H1 (cell line): ENCODE measurements at regions not wholly inside any gene's neighbourhood (a gene's known extent, or its start where the extent isn't known, plus 50 kb on each side); places are given as distances from the start of the nearest gene placed in this dataset.

Source experiments
- CTCF ChIA-PET: fragments of 300-600 bp; sonication (Branson Sonifier 250); formaldehyde crosslinking; loops from one replicate; lab custom pipeline; 2021; ENCODE audit not compliant: partially characterized antibody; lab: Charles Lee
- POLR2A ChIA-PET: fragments of 300-600 bp; sonication (Branson Sonifier 250); formaldehyde crosslinking; loops from one replicate; lab custom pipeline; 2021; ENCODE audit warnings: inconsistent platforms; ENCODE audit not compliant: partially characterized antibody; lab: Charles Lee
- DNase-seq, 2 experiments: peaks; one replicate each; pipeline versions ENCODE4 v3.0.0 to v3.0.0-alpha.2; 2010 to 2022; ENCODE audit warnings: low spot score in 2 of 2, low read depth in 1 of 2, mixed read lengths in 1 of 2
- FAIRE-seq: peaks from 2 replicates; lab custom pipeline; 2011; peaks lifted over from hg19 to GRCh38; lab: Jason Lieb, UNC
- H2AFZ ChIP-seq: 2 replicates; pipeline ENCODE4 v1.8.1; 2012; ENCODE audit warnings: low read length, inconsistent platforms
- H2AK5ac ChIP-seq: 2 replicates; pipeline ENCODE4 v1.6.1; 2013; ENCODE audit warnings: low read depth, low read length
- H2BK120ac ChIP-seq: replicated peaks from 2 replicates; pipeline ENCODE3; 2013; ENCODE audit warnings: low read depth, low read length, inconsistent platforms
- H2BK12ac ChIP-seq: 2 replicates; pipeline ENCODE4 v1.6.1; 2013; ENCODE audit warnings: low read depth, low read length
- H2BK15ac ChIP-seq: 2 replicates; pipeline ENCODE4 v1.6.1; 2013; ENCODE audit warnings: low read length
- H2BK20ac ChIP-seq: 2 replicates; pipeline ENCODE4 v1.6.1; 2013; ENCODE audit warnings: low read length
- H2BK5ac ChIP-seq: 2 replicates; pipeline ENCODE4 v1.6.1; 2013; ENCODE audit warnings: low read depth, low read length
- H3K14ac ChIP-seq: 2 replicates; pipeline ENCODE4 v1.6.1; 2013; ENCODE audit warnings: inconsistent platforms; ENCODE audit not compliant: insufficient read length
- H3K18ac ChIP-seq: 2 replicates; pipeline ENCODE4 v1.6.1; 2013; ENCODE audit warnings: low read length; ENCODE audit errors: extremely low read depth
- H3K23ac ChIP-seq: 2 replicates; pipeline ENCODE4 v1.6.1; 2013; ENCODE audit warnings: inconsistent platforms; ENCODE audit not compliant: insufficient read length
- H3K23me2 ChIP-seq: 2 replicates; pipeline ENCODE4 v1.6.1; 2013; ENCODE audit warnings: low read depth, low read length
- H3K27ac ChIP-seq: 2 replicates; pipeline ENCODE4 v1.6.1; 2011; ENCODE audit warnings: low read depth, low read length, inconsistent platforms
- H3K27me3 ChIP-seq, 4 experiments: replicated peaks in 1 of 4; 1 replicate in 1 of 4; 2 replicates in 3 of 4; pipeline versions ENCODE4 v1.6.1 to v1.8.1; 2011 to 2013; ENCODE audit warnings: low read length in 3 of 4, mild to moderate bottlenecking in 3 of 4, inconsistent platforms in 2 of 4, mixed read lengths in 2 of 4, moderate library complexity in 1 of 4; ENCODE audit not compliant: control insufficient read depth in 3 of 4, insufficient read depth in 3 of 4; ENCODE audit errors: extremely low read depth in 1 of 4
- H3K36me3 ChIP-seq, 4 experiments: 2 replicates each; pipeline versions ENCODE4 v1.6.1 to v1.8.1; 2011 to 2013; ENCODE audit warnings: mild to moderate bottlenecking in 4 of 4, low read length in 3 of 4, moderate library complexity in 2 of 4, control low read depth in 1 of 4, inconsistent platforms in 1 of 4; ENCODE audit not compliant: insufficient read depth in 4 of 4, control insufficient read depth in 2 of 4
- H3K4ac ChIP-seq: replicated peaks from 2 replicates; pipeline ENCODE3; 2013; ENCODE audit warnings: low read length, low read depth, mixed read lengths, inconsistent platforms; ENCODE audit not compliant: insufficient read length
- H3K4me1 ChIP-seq, 4 experiments: replicated peaks in 1 of 4; 1 replicate in 1 of 4; 2 replicates in 3 of 4; pipeline versions ENCODE4 v1.6.1 to v1.8.1; 2011 to 2013; ENCODE audit warnings: low read length in 3 of 4, inconsistent platforms in 2 of 4, mixed read lengths in 1 of 4; ENCODE audit not compliant: insufficient read depth in 4 of 4, control insufficient read depth in 3 of 4
- H3K4me2 ChIP-seq, 2 experiments: 2 replicates each; pipeline versions ENCODE4 v1.6.1 to v1.8.1; 2011 to 2013; ENCODE audit warnings: low read depth in 2 of 2, low read length in 2 of 2, control low read depth in 1 of 2, inconsistent platforms in 1 of 2, mild to moderate bottlenecking in 1 of 2; ENCODE audit not compliant: insufficient read depth in 1 of 2
- H3K4me3 ChIP-seq, 4 experiments: fragments of 200-600, 300-600 bp in 1 of 4; sonication (generic), shearing (Covaris generic), sonication (Bioruptor Twin) in 1 of 4; 2 replicates each; pipeline versions ENCODE4 v1.5.1 to v1.8.1; 2011 to 2016; ENCODE audit warnings: low read length in 4 of 4, low read depth in 3 of 4, control low read depth in 2 of 4, inconsistent platforms in 2 of 4, mild to moderate bottlenecking in 2 of 4, mixed read lengths in 1 of 4, moderate library complexity in 1 of 4; ENCODE audit not compliant: insufficient read depth in 2 of 4; ENCODE audit errors: extremely low read depth in 1 of 4
- H3K56ac ChIP-seq: replicated peaks from 2 replicates; pipeline ENCODE3; 2013; ENCODE audit warnings: low read depth, mild to moderate bottlenecking, mixed read lengths, low read length, inconsistent platforms; ENCODE audit not compliant: insufficient read length
- H3K79me1 ChIP-seq: 2 replicates; pipeline ENCODE4 v1.6.1; 2013; ENCODE audit warnings: low read depth, low read length, control low read depth
- H3K79me2 ChIP-seq, 2 experiments: 2 replicates each; pipeline versions ENCODE4 v1.6.1 to v1.8.1; 2012 to 2013; ENCODE audit warnings: low read length in 2 of 2, mild to moderate bottlenecking in 2 of 2, inconsistent platforms in 1 of 2; ENCODE audit not compliant: insufficient read depth in 2 of 2, control insufficient read depth in 1 of 2
- H3K9ac ChIP-seq, 4 experiments: replicated peaks in 1 of 4; 1 replicate in 1 of 4; 2 replicates in 3 of 4; pipeline versions ENCODE4 v1.6.1 to v1.8.1; 2011 to 2013; ENCODE audit warnings: low read depth in 3 of 4, low read length in 3 of 4, control low read depth in 2 of 4, mild to moderate bottlenecking in 2 of 4, moderate library complexity in 2 of 4, inconsistent platforms in 1 of 4; ENCODE audit errors: extremely low read depth in 1 of 4
- H3K9me3 ChIP-seq, 2 experiments: 2 replicates each; pipeline versions ENCODE4 v1.6.1 to v1.8.1; 2012 to 2013; ENCODE audit warnings: mild to moderate bottlenecking in 2 of 2, moderate library complexity in 2 of 2, control low read depth in 1 of 2, inconsistent platforms in 1 of 2, low read depth in 1 of 2, low read length in 1 of 2, mixed read lengths in 1 of 2; ENCODE audit not compliant: insufficient read depth in 2 of 2
- H4K20me1 ChIP-seq, 2 experiments: replicated peaks in 1 of 2; 2 replicates each; pipeline versions ENCODE3 to v1.8.1; 2011 to 2013; ENCODE audit warnings: inconsistent platforms in 2 of 2, low read length in 2 of 2, mild to moderate bottlenecking in 1 of 2; ENCODE audit not compliant: insufficient read depth in 2 of 2, control insufficient read depth in 1 of 2
- H4K5ac ChIP-seq: 2 replicates; pipeline ENCODE4 v1.6.1; 2013; ENCODE audit warnings: low read length, low read depth, mixed read lengths, inconsistent platforms; ENCODE audit not compliant: insufficient read length
- H4K8ac ChIP-seq: 2 replicates; pipeline ENCODE4 v1.8.0; 2013; ENCODE audit warnings: mild to moderate bottlenecking, moderate library complexity, low read length, inconsistent platforms; ENCODE audit not compliant: insufficient read depth; ENCODE audit errors: extremely low read depth
- H4K91ac ChIP-seq: replicated peaks from 2 replicates; pipeline ENCODE3; 2013; ENCODE audit warnings: low read length, mixed read lengths, inconsistent platforms; ENCODE audit not compliant: insufficient read length
- BACH1 ChIP-seq: IDR thresholded peaks from 2 replicates; pipeline ENCODE4 v1.6.1; 2012; ENCODE audit warnings: low read length, improper control_type of control experiment
- CEBPB ChIP-seq: IDR thresholded peaks from 2 replicates; pipeline ENCODE4 v1.6.1; 2012; ENCODE audit warnings: low read depth, low read length
- HDAC6 ChIP-seq: IDR thresholded peaks from one replicate; pipeline ENCODE4 v1.7.1; 2012; ENCODE audit warnings: low read depth, mild to moderate bottlenecking, inconsistent platforms, low read length, moderate library complexity
- MAX ChIP-seq: IDR thresholded peaks from 2 replicates; pipeline ENCODE4 v1.6.1; 2012; ENCODE audit warnings: inconsistent platforms
- POLR2A ChIP-seq, 2 experiments: IDR thresholded peaks; 1 replicate in 1 of 2; 2 replicates in 1 of 2; pipeline ENCODE4 v1.6.1; 2011; ENCODE audit warnings: low read depth in 2 of 2, low read length in 2 of 2, mild to moderate bottlenecking in 2 of 2; ENCODE audit errors: control extremely low read depth in 1 of 2
- WGBS, 2 experiments: shearing (Covaris generic) in 1 of 2; methylation state at CpG; one replicate each; pipeline versions ENCODE4 v1.1.6 to v1.1.7; 2013 to 2015; ENCODE audit warnings: low lambda C conversion rate in 2 of 2, mixed read lengths in 2 of 2, inconsistent platforms in 1 of 2, low coverage in 1 of 2, missing lambda C conversion rate in 1 of 2; ENCODE audit not compliant: insufficient replicate concordance in 2 of 2, insufficient coverage in 1 of 2, insufficient read length in 1 of 2; ENCODE audit errors: extremely low coverage in 1 of 2, missing lambda C conversion rate in 1 of 2; 5-methylcytosine and 5-hydroxymethylcytosine counted together

GRCh38 chr2:198297350-198297749 lies 493.0 kb downstream of the PLCL1 start:
- POLR2A ChIA-PET = interaction anchor here (0.6 kb wide), 1 partner anchor 157 kb away, joined by 3 read pairs; no protein-coding TSS in a partner anchor
- Histone ChIP-seq H2BK20ac (no peak overlapping the region), H3K23ac (no peak overlapping the region), H2AK5ac (no peak overlapping the region), H3K23me2 (no peaks in the 10 kb centered on the region; the same call in 1 of the 2 replicates), H3K4ac (no peak overlapping the region), H3K56ac (no peak overlapping the region), H3K4me3 (peak overlapping the region in 1 of 4 experiments; percentile 44; a peak in 1 of 8 replicates), H2AFZ (no peak overlapping the region), H3K27me3 (no peaks in the 10 kb centered on the region), H3K4me1 (no peaks in the 10 kb centered on the region), H2BK12ac (no peak overlapping the region), H4K5ac (no peak overlapping the region), H3K27ac (no peak overlapping the region), H4K20me1 (no peaks in the 10 kb centered on the region), H2BK15ac (no peak overlapping the region), H3K79me1 (no peaks in the 10 kb centered on the region), H3K18ac (no peak overlapping the region), H3K9me3 (no peaks in the 10 kb centered on the region), H3K4me2 (peak overlapping the region; percentile 26 to 49; a peak in 3 of 4 replicates), H2BK120ac (no peak overlapping the region), H3K79me2 (no peaks in the 10 kb centered on the region), H2BK5ac (no peak overlapping the region), H3K36me3 (no peaks in the 10 kb centered on the region), H4K91ac (no peak overlapping the region), H3K14ac (no peak overlapping the region), H4K8ac (no peak overlapping the region), H3K9ac (no peak overlapping the region)
- WGBS, 2 experiments = 68% methylated on average over 1 of the region's 2 CpGs; no CpG with 5 or more reads in 1 of the 2 experiments
- CTCF ChIA-PET = interaction anchor here (0.5 to 3.3 kb wide), 44 partner anchors 8 to 1182 kb away, joined by 3 to 34 read pairs (median 4); no protein-coding TSS in a partner anchor
- FAIRE-seq (no peak), DNase-seq (no peak)
- TF ChIP-seq BACH1 (no peak), CEBPB (no peak), MAX (no peak), HDAC6 (no peak), POLR2A (IDR thresholded peaks at IDR 0.05; ENCODE audit: control extremely low read depth in 1 of 2, low read depth in 2 of 2, low read length in 2 of 2) (no peak)
